NCI-H2081 treated with DMSO at 0.1 percent for 48 hours (cell line): ENCODE measurements at regions not wholly inside any gene's neighbourhood (a gene's known extent, or its start where the extent isn't known, plus 50 kb on each side); places are given as distances from the start of the nearest gene placed in this dataset.
"Not testable (repeated sequence)": the region's sequence is repeated elsewhere in the genome, so short reads cannot be mapped to it uniquely, and the experiment has no call there.

Source experiments
- DNase-seq: peaks from one replicate; lab custom pipeline; 2025; lab: John Stamatoyannopoulos, UW

GRCh38 chr13:83825676-83826075 lies 56.6 kb downstream of the SLITRK1 start:
- no peak for DNase-seq

- no peak for DNase-seq
Observed at GRCh38 chr13:83824560-83824959, 57.7 kb downstream of the SLITRK1 start.

GRCh38 chr13:83824120-83824519 lies 58.2 kb downstream of the SLITRK1 start:
- no peak for DNase-seq

GRCh38 chr13:83819611-83820010 lies 62.7 kb downstream of the SLITRK1 start:
- DNase-seq, result no peak

- no peak for DNase-seq
Observed at GRCh38 chr13:83819156-83819555, 63.1 kb downstream of the SLITRK1 start.

- DNase-seq, result no peak
Observed at GRCh38 chr13:83816081-83816480, 66.2 kb downstream of the SLITRK1 start.

GRCh38 chr13:83815598-83815997 lies 66.7 kb downstream of the SLITRK1 start:
- DNase-seq, result no peak

GRCh38 chr13:83810136-83810535 lies 72.1 kb downstream of the SLITRK1 start:
- no peak for DNase-seq

GRCh38 chr13:83804356-83804962 lies 77.8 kb downstream of the SLITRK1 start:
- DNase-seq, result no peak

- DNase-seq, result no peak
Observed at GRCh38 chr13:83798731-83799130, 83.5 kb downstream of the SLITRK1 start.

GRCh38 chr13:83796364-83796763 lies 85.9 kb downstream of the SLITRK1 start:
- DNase-seq, result no peak

- no peak for DNase-seq
Observed at GRCh38 chr13:83794583-83794982, 87.7 kb downstream of the SLITRK1 start.

- DNase-seq, result no peak
Observed at GRCh38 chr13:83780227-83780626, 102.0 kb downstream of the SLITRK1 start.

GRCh38 chr13:83773961-83774360 lies 108.3 kb downstream of the SLITRK1 start:
- DNase-seq, result no peak

GRCh38 chr13:83765796-83766195 lies 116.5 kb downstream of the SLITRK1 start:
- no peak for DNase-seq

- DNase-seq, result no peak
Observed at GRCh38 chr13:83761631-83762030, 120.6 kb downstream of the SLITRK1 start.

- not testable (repeated sequence) for DNase-seq
Observed at GRCh38 chr13:83755210-83755609, 127.1 kb downstream of the SLITRK1 start.

GRCh38 chr13:83753912-83754624 lies 128.2 kb downstream of the SLITRK1 start:
- DNase-seq, result no peak

- no peak for DNase-seq
Observed at GRCh38 chr13:83752141-83752540, 130.1 kb downstream of the SLITRK1 start.

- no peak for DNase-seq
Observed at GRCh38 chr13:83740622-83741021, 141.7 kb downstream of the SLITRK1 start.

GRCh38 chr13:83738407-83738806 lies 143.9 kb downstream of the SLITRK1 start:
- DNase-seq, result no peak

GRCh38 chr13:83733293-83733692 lies 149.0 kb downstream of the SLITRK1 start:
- DNase-seq, result no peak

GRCh38 chr13:83732755-83733154 lies 149.5 kb downstream of the SLITRK1 start:
- DNase-seq, result no peak

- no peak for DNase-seq
Observed at GRCh38 chr13:83731113-83731512, 151.2 kb downstream of the SLITRK1 start.
